ENCODE measurements at regions not wholly inside any gene's neighbourhood (a gene's known extent, or its start where the extent isn't known, plus 50 kb on each side); places are given as distances from the start of the nearest gene placed in this dataset.

GRCh38 chr1:239538239-239538988, 152.0 kb downstream of the CHRM3 start:
- DNase-seq: peak; percentile 20

- DNase-seq: no peak
Measured at GRCh38 chr1:239539051-239539450, 152.7 kb downstream of the CHRM3 start.

GRCh38 chr1:239539812-239540211, 153.4 kb downstream of the CHRM3 start:
- DNase-seq: no peak

GRCh38 chr1:239543873-239544272, 157.5 kb downstream of the CHRM3 start:
- DNase-seq: no peak

- DNase-seq: no peak
Measured at GRCh38 chr1:239545466-239545865, 159.1 kb downstream of the CHRM3 start.

GRCh38 chr1:239547987-239548386, 161.6 kb downstream of the CHRM3 start:
- no peak for DNase-seq

- DNase-seq: no peak
Measured at GRCh38 chr1:239550178-239550577, 163.8 kb downstream of the CHRM3 start.

- DNase-seq: peak; percentile 11
Measured at GRCh38 chr1:239555350-239555749, 169.0 kb downstream of the CHRM3 start.

- DNase-seq: no peak
Measured at GRCh38 chr1:239558559-239558958, 172.2 kb downstream of the CHRM3 start.

GRCh38 chr1:239558991-239559390, 172.6 kb downstream of the CHRM3 start:
- DNase-seq: no peak

GRCh38 chr1:239560921-239561320, 174.6 kb downstream of the CHRM3 start:
- no peak for DNase-seq

GRCh38 chr1:239562095-239562494, 175.7 kb downstream of the CHRM3 start:
- DNase-seq: no peak

- peak; percentile 33 for DNase-seq
Measured at GRCh38 chr1:239563681-239564080, 177.3 kb downstream of the CHRM3 start.

GRCh38 chr1:239566074-239566473, 179.7 kb downstream of the CHRM3 start:
- DNase-seq: no peak

- no peak for DNase-seq
Measured at GRCh38 chr1:239570878-239571277, 184.5 kb downstream of the CHRM3 start.

- no peak for DNase-seq
Measured at GRCh38 chr1:239572183-239572582, 185.8 kb downstream of the CHRM3 start.

- DNase-seq: no peak
Measured at GRCh38 chr1:239574112-239574511, 187.7 kb downstream of the CHRM3 start.

- DNase-seq: no peak
Measured at GRCh38 chr1:239575113-239575512, 188.7 kb downstream of the CHRM3 start.

GRCh38 chr1:239583536-239583935, 197.2 kb downstream of the CHRM3 start:
- peak; percentile 48 for DNase-seq

GRCh38 chr1:239586128-239586527, 199.8 kb downstream of the CHRM3 start:
- no peak for DNase-seq

GRCh38 chr1:239587066-239587465, 200.7 kb downstream of the CHRM3 start:
- DNase-seq: no peak

GRCh38 chr1:239587574-239588369, 201.4 kb downstream of the CHRM3 start:
- DNase-seq: no peak

GRCh38 chr1:239590556-239590955, 204.2 kb downstream of the CHRM3 start:
- no peak for DNase-seq

Data from renal pelvis (tissue), 1 donor.